Muscle layer of duodenum (tissue), 2 donors: ENCODE measurements at regions not wholly inside any gene's neighbourhood (a gene's known extent, or its start where the extent isn't known, plus 50 kb on each side); places are given as distances from the start of the nearest gene placed in this dataset.

Source experiments
- H3K27ac ChIP-seq: one replicate; pipeline ENCODE4 v1.7.0; 2013; ENCODE audit warnings: mild to moderate bottlenecking, low read length
- H3K27me3 ChIP-seq: one replicate; pipeline ENCODE4 v1.7.0; 2013; ENCODE audit warnings: low read depth, mild to moderate bottlenecking, control low read depth, low read length
- H3K36me3 ChIP-seq, 2 donors: one replicate each; pipeline ENCODE4 v1.7.0; 2013; ENCODE audit warnings: low read length in 2 of 2, control low read depth in 1 of 2, mild to moderate bottlenecking in 1 of 2; ENCODE audit not compliant: insufficient read depth in 2 of 2, control insufficient read depth in 1 of 2
- H3K4me1 ChIP-seq, 2 donors: one replicate each; pipeline ENCODE4 v1.7.0; 2013; ENCODE audit warnings: low read length in 2 of 2, mild to moderate bottlenecking in 2 of 2, control low read depth in 1 of 2, moderate library complexity in 1 of 2; ENCODE audit not compliant: insufficient read depth in 2 of 2, control insufficient read depth in 1 of 2
- H3K4me3 ChIP-seq, 2 donors: one replicate each; pipeline ENCODE4 v1.7.0; 2013; ENCODE audit warnings: low read length in 2 of 2, low read depth in 1 of 2, mild to moderate bottlenecking in 1 of 2
- H3K9me3 ChIP-seq, 2 donors: one replicate each; pipeline ENCODE4 v1.7.0; 2013; ENCODE audit warnings: low read length in 2 of 2, control low read depth in 1 of 2, mild to moderate bottlenecking in 1 of 2; ENCODE audit not compliant: control insufficient read depth in 1 of 2
- donor health status: healthy.

DNA sequence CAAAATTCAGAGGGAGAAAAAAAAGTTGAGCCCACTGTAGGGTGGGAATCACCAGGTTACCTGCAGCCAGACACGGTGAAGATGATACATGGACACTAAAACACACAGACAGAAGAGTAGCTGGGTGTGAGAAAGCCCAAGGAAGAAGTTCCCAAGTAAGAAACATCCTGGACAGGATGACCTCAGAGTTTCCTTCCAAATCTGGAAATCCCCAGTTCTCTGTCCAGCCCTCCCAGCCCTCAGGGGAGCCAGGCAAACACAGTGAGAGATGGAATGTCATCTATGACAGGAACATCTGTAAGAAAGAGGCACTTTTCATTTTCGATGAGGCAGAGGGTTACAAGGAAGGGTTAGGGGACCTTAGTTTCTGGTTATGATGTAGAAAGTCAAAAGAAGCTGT lies 125.1 kb upstream of the LYZL1 start:
- H3K27me3 ChIP-seq = no peaks in the 10 kb centered on the region
- H3K4me3 ChIP-seq = no peak overlapping the region
- H3K36me3 ChIP-seq = no peaks in the 10 kb centered on the region
- no peak overlapping the region for H3K27ac ChIP-seq
- H3K9me3 ChIP-seq = peaks cover 4 to 14% of the 10 kb centered on the region in 2 donors
- H3K4me1 ChIP-seq = no peaks in the 10 kb centered on the region

DNA sequence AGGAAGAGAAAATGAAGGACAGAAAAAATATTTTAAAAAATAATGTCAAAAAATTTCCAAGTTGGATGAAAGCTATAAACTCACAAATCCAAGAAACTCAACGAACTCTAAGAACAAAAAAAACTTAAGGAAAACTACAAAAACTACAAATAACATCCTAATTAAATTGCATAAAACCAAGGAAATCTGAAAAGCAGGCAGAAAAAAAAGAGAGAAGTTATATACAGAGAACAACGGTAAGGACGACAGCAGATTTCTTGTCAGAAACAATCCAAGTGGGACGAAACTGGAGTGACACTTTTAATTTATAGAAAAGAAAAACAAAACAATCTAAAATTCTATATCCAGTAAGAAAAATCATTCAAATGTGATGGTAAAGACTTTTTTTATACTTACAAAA lies 122.2 kb upstream of the LYZL1 start:
- no peak overlapping the region for H3K4me3 ChIP-seq
- H3K9me3 ChIP-seq = peaks cover 12 to 23% of the 10 kb centered on the region in 2 donors
- no peaks in the 10 kb centered on the region for H3K36me3 ChIP-seq
- no peaks in the 10 kb centered on the region for H3K4me1 ChIP-seq
- no peak overlapping the region for H3K27ac ChIP-seq
- no peaks in the 10 kb centered on the region for H3K27me3 ChIP-seq

DNA sequence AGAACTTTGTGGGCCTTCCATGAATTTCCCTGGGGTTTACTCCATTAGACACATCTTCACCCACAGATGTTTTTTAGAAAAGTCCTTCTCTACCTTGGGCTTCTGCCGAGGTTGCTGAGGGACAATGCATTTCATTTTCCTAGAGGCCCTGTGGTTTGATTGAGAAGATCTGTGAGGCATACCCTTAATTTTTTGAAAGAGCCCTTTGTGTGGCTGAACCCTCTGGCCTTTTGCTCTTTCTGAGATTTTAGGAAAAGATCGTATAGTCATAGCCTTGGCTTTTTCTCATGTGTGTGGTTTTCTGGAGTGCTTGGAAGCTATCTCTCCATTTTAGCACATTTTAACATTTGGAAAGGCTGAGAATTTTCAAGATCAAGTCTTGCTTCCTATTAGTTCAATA lies 119.8 kb upstream of the LYZL1 start:
- Histone ChIP-seq H3K36me3 (no peaks in the 10 kb centered on the region), H3K4me3 (no peak overlapping the region), H3K4me1 (no peaks in the 10 kb centered on the region), H3K27me3 (no peaks in the 10 kb centered on the region), H3K9me3 (peaks cover 8 to 23% of the 10 kb centered on the region in 2 donors), H3K27ac (no peak overlapping the region)

DNA sequence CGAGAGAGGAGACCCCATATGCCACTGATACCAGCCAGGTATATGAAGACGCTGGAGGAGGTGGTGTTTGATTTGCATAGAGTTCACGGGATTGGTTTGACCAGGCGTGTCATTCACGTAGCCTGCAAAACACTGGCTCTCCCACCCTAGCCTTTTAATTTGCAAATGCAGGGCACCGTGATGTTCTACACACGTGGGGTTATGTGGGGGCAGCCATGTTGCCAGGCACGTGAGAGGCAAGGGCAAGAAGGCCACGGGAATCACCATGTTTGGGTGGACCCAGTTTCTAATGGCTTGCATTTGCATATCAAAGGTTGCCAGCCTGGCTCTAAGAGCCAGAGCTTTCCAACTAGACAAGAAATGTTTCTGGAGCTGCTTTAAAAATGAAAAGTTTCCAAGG lies 117.2 kb upstream of the LYZL1 start:
- Histone ChIP-seq H3K4me3 (no peak overlapping the region), H3K27me3 (no peaks in the 10 kb centered on the region), H3K9me3 (peaks cover 8 to 11% of the 10 kb centered on the region in 2 donors), H3K36me3 (no peaks in the 10 kb centered on the region), H3K4me1 (no peaks in the 10 kb centered on the region), H3K27ac (no peak overlapping the region)

DNA sequence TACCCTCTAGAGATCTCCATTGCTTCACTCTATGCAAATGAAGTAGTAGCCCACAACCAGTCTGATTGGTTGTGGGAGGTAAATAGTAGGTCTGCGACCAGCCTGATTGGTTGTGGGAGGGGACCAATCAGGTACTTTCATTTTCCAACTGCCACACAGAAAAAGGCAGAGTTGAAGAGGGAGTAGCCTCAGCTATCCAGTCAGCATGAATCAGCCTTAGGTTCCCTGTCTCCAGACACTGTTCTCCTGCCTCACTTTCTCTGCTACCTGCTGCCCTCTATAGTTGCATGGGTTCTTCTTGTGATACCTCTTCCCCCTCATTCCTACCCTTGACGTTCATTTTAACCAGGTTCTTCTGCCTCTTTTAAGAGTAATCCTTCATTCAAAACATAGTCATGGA lies 114.5 kb upstream of the LYZL1 start:
- Histone ChIP-seq H3K4me1 (no peaks in the 10 kb centered on the region), H3K36me3 (no peaks in the 10 kb centered on the region), H3K27me3 (no peaks in the 10 kb centered on the region), H3K4me3 (no peak overlapping the region), H3K27ac (no peak overlapping the region), H3K9me3 (peaks cover 8% of the 10 kb centered on the region in 2 donors)

DNA sequence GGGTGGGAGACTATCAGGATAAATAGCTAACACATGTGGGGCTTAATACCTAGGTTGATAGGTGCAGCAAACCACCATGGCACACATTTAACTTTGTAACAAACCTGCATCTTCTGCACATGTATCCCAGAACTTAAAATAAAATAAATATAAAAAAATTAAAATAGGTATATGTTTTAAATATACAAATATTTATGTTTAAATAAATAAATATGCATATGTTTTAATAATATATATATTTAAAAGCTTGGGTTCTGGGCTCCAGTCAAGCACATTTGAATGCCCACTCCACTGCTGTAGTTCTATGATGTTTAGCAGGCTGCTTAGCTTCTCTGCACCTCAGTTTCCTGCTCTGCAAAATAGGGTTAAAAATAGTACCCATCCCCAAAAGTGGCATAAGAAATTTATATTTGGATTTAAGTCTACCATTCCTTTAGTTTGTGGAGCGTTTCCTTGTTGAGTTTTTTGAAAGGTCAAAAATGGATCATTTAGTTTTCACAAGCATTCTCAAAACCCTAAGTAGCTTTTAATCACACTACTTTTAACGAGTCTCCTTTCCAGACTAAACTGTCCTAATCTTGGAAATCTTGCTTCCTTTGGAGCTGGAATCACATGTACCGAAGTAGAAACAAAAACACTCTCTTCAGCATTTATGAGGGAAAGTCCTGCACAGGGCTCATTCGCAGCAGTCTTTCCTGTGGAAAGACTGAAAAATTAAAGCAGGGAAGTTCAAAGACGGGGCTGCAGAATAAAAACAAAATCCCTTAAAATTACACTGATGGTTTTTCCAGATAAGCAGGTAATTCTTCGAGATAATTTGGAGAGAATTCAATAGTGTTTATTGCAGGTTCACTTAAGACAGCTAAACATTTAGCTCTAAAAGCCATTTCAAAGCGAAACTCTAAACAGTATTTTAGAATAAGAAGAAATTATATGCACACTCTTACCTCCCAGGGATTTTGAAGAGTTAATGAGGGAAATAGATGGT lies 111.7 kb upstream of the LYZL1 start:
- Histone ChIP-seq H3K9me3 (no peaks in the 10 kb centered on the region), H3K4me1 (no peaks in the 10 kb centered on the region), H3K27me3 (no peaks in the 10 kb centered on the region), H3K36me3 (no peaks in the 10 kb centered on the region), H3K4me3 (no peak overlapping the region), H3K27ac (no peak overlapping the region)

DNA sequence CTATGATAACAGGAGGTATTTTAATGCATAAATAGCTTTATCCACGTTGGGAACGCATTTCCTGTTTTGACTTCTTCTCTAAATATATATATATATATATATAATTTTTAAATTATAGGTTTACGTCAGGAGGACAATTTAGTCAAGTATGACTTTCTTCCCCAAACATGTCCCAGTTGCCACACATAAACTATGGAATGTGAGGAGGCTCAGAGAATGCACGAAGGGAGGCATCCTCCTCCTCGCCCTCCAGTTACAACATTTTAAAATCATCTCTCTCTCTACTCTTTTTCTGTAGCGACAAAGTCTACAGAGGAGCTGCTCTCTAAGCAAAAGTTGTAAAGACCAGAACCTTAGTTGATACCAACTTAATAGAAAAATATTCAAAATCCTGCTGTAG lies 106.9 kb upstream of the LYZL1 start:
- Histone ChIP-seq H3K36me3 (no peaks in the 10 kb centered on the region), H3K4me1 (no peaks in the 10 kb centered on the region), H3K27ac (no peak overlapping the region)

DNA sequence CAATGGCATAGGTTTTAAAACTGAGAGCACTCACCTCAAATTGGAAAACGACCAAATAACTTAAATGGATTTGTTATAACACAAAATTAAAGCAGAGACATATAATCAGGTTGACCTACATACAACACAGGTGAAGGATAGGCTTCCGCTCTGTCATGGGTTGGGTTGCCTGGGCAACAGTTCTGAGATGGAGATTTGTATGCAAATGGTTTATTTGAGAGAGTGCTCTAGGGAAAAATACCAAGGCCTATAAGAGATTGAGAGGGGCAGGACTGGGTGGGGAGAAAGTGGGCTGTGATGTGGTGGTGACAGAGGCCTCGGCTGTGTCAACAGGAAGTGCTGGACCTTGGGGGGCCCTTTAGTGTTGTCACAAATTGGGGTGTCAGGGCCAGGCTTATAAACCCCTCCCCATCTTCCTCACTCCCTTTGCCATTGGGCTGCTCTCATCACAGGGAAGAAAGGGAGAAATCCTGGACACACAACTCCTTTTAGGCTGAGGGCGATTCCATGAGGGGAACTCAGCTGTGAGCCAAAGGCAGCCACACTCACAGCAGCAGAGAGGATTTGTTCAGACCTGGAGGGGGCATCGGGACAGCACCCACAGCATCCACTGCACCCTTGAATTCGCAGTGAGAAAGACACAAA lies 105.4 kb upstream of the LYZL1 start:
- H3K36me3 ChIP-seq = no peaks in the 10 kb centered on the region
- no peak overlapping the region for H3K4me3 ChIP-seq
- H3K4me1 ChIP-seq = no peaks in the 10 kb centered on the region
- no peaks in the 10 kb centered on the region for H3K9me3 ChIP-seq
- no peak overlapping the region for H3K27ac ChIP-seq
- H3K27me3 ChIP-seq = no peaks in the 10 kb centered on the region

More for the DNA sequence above, 106.9 kb upstream of the LYZL1 start:
- Histone ChIP-seq H3K27me3 (no peaks in the 10 kb centered on the region), H3K9me3 (no peaks in the 10 kb centered on the region), H3K4me3 (no peak overlapping the region)

DNA sequence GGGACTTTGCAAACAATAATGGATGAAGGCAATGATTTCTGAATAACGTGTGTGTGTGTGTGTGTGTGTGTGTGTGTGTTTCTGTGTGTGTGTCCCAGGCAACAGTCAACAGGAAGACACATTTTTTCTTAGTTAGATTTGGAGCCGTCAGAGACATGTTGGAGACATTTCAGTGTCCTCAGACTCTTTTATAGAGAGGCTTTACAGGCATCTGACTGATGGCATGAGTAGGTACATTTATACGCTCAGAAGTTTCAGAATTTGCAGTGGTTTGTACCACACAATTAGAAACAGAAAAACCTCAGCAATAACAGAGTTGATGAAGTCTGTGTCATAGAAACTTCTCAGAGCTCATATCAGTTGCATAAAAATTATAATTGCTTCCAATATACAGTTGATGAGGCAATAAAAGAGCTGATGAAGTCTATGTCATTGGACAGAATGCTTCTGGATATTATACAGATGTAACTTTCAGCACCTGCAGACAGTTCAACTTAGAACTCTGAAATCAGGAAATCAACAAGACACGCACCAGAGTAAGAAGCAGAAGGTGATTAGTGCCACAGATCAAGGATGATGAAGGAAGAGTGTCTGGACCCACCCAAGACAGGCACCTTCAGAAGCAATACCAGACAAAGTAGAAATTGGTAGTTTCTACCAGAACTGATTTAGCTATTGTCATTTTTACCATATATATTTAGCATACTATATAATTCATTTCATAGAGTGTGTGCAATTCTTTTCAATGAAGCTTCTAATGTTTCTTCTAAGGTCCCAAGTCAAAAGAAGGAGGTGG lies 104.5 kb upstream of the LYZL1 start:
- no peaks in the 10 kb centered on the region for H3K27me3 ChIP-seq
- H3K4me1 ChIP-seq = no peaks in the 10 kb centered on the region
- no peak overlapping the region for H3K27ac ChIP-seq
- no peak overlapping the region for H3K4me3 ChIP-seq
- no peaks in the 10 kb centered on the region for H3K9me3 ChIP-seq
- no peaks in the 10 kb centered on the region for H3K36me3 ChIP-seq

DNA sequence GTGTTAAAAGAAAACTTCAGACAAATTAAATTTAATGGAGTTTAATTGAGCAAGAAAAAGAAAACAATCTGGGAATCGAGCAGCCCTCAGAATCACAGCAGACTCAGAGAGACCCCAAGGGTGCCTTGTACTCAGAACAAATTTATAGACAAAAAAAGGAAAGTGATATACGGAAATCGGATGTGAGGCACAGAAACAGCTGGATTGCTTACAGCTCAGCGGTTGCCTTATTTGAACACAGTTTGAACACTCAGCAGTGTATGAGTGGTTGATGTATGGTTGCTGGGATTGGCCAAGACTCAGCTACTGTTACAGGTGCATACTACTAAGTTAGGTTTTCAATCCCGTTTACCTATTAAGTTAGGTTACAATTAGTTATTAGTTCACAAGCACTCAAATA lies 103.8 kb upstream of the LYZL1 start:
- Histone ChIP-seq H3K4me3 (no peak overlapping the region), H3K27ac (no peak overlapping the region), H3K4me1 (no peaks in the 10 kb centered on the region), H3K9me3 (no peaks in the 10 kb centered on the region), H3K36me3 (no peaks in the 10 kb centered on the region), H3K27me3 (no peaks in the 10 kb centered on the region)

DNA sequence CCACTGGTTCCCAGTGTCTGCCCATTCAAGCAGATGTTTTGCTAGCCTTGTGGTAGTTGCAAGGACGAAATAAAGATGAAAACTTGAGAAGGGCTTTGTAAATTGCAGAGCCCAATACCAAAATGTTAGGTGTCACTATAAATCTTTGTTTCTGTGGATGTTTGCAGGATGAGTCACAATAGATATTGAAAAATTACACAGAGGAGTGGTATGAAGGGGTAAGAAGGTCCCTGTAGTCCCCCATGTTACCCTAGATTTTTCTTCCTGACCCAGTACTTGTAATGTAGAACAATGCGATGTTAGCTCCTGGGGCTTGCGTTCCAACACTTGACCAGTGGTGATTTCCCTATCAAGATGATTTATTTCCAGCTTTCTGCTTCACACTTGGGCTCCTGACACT lies 102.6 kb upstream of the LYZL1 start:
- H3K4me3 ChIP-seq = no peak overlapping the region
- H3K36me3 ChIP-seq = no peaks in the 10 kb centered on the region
- H3K27ac ChIP-seq = no peak overlapping the region
- no peaks in the 10 kb centered on the region for H3K27me3 ChIP-seq
- no peaks in the 10 kb centered on the region for H3K9me3 ChIP-seq
- no peaks in the 10 kb centered on the region for H3K4me1 ChIP-seq
